NCI-H2081 treated with DMSO at 0.1 percent for 48 hours (cell line): ENCODE measurements at regions not wholly inside any gene's neighbourhood (a gene's known extent, or its start where the extent isn't known, plus 50 kb on each side); places are given as distances from the start of the nearest gene placed in this dataset.
"Not testable (repeated sequence)": the region's sequence is repeated elsewhere in the genome, so short reads cannot be mapped to it uniquely, and the experiment has no call there.

Source experiments
- DNase-seq: peaks from one replicate; lab custom pipeline; 2025; lab: John Stamatoyannopoulos, UW

DNA sequence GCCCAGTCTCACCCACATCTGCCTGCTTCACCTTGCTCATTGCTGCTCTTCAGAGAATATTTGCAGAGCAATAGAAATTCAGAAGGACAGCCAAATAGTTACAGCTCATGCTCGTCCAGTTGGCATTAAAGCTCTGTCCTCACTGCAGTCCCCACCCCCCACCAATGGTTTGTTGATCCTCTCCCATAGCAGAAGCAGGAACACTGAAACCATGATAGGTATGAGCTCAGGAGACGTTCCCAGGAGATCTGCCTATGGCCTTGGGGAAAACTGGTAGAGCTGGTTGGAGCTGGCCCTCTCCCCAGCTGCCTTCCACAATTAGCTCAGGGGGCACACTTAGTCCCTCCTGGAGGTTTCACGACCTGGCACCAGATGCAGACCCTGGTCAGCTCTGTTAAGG is 68.6 kb upstream of the KMT2C start:
- DNase-seq, result no peak

- DNase-seq, result no peak
These were observed 67.3 kb upstream of the KMT2C start for GRCh38 chr7:152502813-152503790.

DNA sequence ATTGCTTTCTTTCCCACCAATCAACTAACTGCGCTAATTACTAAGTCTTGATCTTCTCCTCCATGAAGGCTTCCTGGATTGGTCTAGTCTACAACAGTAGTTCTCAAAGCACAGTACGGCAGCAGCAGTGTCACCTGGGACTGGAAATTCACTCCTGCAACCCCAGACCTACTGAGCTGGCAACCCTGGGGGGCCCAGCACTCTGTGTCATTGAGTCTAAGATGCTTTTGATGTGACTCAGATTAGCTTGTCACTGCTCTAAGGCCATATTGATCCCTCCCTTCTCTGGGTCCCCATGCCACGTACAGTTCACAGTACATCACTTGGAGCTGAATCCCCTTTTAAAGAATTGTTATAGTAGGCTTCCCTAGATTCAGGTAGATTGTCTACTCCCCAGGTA is 65.7 kb upstream of the KMT2C start:
- DNase-seq, result no peak

DNA sequence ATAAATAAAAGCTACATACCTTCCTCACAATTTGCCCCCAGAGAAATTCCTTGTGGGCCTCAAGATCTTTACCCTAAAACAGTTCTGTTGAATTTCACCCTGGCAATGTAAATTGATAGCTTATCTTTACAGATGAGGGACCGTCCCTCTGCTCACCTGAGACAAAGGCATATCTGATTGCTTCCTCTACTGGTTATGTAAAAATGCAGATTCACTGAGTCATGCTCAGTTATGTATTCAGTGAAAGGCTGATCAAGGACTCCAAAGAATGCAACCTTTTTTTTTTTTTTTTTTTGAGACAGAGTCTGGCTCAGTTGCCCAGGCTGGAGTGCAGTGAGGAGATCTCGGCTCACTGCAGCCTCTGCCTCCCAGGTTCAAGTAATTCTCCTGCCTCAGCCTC is 64.2 kb upstream of the KMT2C start:
- DNase-seq, result not testable (repeated sequence)

GRCh38 chr7:152495867-152496266 is 60.1 kb upstream of the KMT2C start:
- no peak for DNase-seq

GRCh38 chr7:152492952-152493351 is 57.1 kb upstream of the KMT2C start:
- no peak for DNase-seq

GRCh38 chr7:152489044-152489443 is 53.2 kb upstream of the KMT2C start:
- DNase-seq, result no peak

DNA sequence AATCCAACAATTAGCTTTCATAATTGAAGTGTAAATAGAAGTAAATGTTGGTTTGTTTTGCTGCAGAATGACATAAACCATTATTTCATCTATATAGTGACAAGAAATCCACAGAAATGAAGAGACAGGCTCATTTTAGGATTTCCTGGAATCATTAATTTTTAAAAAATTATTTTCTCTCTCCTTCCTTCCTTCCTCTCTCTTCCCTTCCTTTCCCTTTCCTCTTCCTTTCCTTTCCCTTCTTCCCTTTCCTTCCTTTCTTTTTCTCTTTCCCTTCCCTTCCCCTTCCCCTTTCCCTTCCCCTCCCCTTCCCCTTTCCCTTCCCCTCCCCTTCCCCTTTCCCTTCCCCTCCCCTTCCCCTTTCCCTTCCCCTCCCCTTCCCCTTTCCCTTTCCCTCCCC is 51.2 kb upstream of the KMT2C start:
- no peak for DNase-seq

DNA sequence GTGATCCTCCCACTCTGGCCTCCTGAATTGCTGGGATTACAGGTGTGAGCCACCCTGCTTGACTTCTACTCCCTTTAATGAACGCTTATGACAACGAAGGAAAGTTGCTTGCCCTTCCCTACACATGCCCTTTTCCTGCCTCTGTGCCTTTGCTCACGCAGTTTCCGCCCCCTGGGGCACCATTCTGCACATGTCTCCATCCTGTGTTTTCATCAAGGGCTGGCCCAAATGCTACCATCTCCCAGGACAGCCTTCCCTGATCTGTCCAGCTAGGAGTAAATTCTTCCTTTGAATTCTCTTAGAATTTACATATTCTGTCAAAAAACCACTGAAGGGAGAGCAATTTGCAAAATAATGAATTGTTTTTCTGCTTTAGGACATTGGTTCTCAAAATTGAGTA is 50.0 kb upstream of the KMT2C start:
- no peak for DNase-seq
